WI38 (cell line): ENCODE measurements at regions not wholly inside any gene's neighbourhood (a gene's known extent, or its start where the extent isn't known, plus 50 kb on each side); places are given as distances from the start of the nearest gene placed in this dataset.
"Not testable (repeated sequence)": the region's sequence is repeated elsewhere in the genome, so short reads cannot be mapped to it uniquely, and the experiment has no call there.

Source experiments
- H3K4me3 ChIP-seq: 2 replicates; pipeline ENCODE4 v1.5.1; 2011; ENCODE audit warnings: low read depth, mild to moderate bottlenecking, control low read depth, low read length
- TF ChIP-seq, protein P1 (sequence below): IDR thresholded peaks from 2 replicates; pipeline ENCODE4 v1.5.1; 2012; ENCODE audit warnings: low read depth, mild to moderate bottlenecking, control low read depth, low read length

DNA sequence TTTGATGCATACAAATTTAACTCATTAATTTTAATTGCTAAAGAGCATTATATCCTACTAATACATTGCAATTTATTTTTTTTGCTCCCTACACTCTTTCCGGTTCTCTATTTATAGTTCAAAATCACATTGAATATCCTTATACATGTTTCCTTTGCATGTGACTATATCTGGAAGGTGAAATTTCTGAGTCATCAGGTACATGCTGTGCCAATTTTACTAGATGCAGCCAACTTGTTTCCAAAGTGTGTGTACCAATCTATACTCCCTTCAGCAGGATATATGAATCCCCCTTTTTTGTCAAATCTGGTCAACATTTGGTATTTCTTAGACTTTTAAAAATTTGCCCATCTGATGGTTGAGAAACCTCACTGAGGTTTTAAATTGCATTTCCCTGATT is 602.9 kb upstream of the CAMK1G start:
- no peak overlapping the region for H3K4me3 ChIP-seq
- TF ChIP-seq, protein P1, sequence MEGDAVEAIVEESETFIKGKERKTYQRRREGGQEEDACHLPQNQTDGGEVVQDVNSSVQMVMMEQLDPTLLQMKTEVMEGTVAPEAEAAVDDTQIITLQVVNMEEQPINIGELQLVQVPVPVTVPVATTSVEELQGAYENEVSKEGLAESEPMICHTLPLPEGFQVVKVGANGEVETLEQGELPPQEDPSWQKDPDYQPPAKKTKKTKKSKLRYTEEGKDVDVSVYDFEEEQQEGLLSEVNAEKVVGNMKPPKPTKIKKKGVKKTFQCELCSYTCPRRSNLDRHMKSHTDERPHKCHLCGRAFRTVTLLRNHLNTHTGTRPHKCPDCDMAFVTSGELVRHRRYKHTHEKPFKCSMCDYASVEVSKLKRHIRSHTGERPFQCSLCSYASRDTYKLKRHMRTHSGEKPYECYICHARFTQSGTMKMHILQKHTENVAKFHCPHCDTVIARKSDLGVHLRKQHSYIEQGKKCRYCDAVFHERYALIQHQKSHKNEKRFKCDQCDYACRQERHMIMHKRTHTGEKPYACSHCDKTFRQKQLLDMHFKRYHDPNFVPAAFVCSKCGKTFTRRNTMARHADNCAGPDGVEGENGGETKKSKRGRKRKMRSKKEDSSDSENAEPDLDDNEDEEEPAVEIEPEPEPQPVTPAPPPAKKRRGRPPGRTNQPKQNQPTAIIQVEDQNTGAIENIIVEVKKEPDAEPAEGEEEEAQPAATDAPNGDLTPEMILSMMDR: no peak

DNA sequence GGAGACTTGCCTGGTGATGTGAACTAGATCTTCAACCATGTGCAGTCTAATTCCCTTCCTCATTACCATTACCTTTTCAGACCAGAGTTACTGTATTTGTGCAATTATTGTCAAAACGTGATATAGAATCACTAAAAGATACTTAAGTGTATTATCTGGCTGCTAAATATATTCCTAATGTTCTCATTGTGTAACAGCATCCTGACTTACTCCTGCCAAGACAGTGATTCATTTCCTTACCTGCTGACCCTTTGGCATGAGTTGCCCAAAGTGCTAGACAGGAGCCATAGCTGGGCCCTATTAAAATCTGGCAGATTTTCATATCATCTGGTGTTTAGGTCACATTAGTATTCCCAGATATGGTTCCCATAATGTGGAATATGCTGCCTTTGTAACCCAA is 598.3 kb upstream of the CAMK1G start:
- no peak overlapping the region for H3K4me3 ChIP-seq
- TF ChIP-seq, protein P1: no peak

DNA sequence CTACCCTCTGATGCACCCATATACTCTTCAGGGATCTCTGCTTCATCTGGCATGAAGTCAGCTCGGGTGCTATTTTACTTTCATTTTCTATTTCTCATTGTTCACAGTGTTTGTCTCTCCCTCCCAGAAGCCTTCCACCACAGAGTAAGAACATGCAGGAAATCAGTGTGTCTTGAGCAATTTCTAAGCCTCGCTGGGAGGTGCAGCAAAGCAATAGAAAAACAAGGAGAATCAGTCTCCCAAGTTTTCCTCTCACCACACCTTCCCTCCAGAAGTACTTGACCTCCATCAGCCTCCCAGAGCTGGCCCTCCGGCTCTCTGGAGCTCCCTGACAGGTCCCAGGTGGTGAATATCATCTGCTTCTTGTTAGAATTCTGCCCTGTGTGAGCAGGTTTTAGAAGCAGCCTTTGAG is 594.7 kb upstream of the CAMK1G start:
- TF ChIP-seq, protein P1: no peak
- H3K4me3 ChIP-seq: no peak overlapping the region

DNA sequence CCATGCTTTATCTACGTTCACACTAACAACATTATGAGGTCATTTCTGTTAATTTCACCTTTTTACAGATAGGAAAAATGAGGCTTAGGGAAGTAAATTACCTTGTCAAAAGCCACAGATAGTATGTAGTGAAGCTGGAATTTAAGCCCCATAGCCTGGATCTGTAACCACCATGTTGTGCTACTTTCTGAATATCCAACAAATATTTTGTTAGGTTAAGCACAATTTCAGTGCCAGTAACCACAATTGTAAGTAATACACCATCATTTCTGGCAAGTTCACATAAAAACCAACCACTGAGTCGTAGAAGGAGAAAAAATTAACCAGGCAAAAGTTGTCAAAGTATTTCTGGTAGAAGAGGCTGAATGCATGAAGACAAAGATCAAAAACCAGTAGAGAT is 593.1 kb upstream of the CAMK1G start:
- TF ChIP-seq, protein P1: no peak
- no peak overlapping the region for H3K4me3 ChIP-seq

DNA sequence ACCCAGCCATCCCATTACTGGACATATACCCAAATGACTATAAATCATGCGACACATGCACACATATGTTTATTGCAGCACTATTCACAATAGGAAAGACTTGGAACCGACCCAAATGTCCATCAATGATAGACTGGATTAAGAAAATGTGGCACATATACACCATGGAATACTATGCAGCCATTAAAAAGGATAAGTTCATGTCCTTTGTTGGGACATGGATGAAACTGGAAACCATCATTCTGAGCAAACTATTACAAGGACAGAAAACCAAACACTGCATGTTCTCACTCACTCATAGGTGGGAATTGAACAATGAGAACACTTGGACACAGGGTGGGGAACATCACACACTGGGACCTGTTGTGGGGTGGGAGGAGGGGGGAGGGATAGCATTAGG is 586.5 kb upstream of the CAMK1G start:
- not testable (repeated sequence) for H3K4me3 ChIP-seq

DNA sequence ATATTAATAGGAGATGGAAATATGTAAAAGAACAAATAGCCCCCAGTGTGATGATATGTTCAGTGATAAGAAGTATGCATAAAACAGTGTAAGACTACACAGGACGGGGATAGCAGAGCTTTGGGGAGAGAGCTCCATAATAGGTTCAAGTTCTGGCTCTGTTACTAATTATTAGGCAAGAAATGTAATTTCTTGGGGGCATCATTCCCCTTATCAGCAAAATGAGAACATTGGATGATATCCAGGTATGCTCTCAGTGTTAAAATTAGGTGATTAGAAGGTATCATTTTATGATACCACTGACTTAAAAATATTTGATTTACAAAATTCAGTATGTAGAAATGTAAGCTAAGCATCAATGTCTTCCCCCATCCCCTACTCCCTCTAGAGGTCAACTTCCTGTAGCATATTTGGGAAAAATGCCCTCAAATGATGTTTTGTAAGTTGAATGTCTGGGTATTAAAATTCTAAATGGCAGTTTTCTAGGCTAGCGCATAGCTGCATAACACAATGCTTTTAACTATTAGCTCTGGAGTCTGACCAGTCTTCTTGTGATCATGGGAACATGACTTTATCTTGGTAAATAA is 585.7 kb upstream of the CAMK1G start:
- TF ChIP-seq, protein P1: no peak
- no peak overlapping the region for H3K4me3 ChIP-seq

DNA sequence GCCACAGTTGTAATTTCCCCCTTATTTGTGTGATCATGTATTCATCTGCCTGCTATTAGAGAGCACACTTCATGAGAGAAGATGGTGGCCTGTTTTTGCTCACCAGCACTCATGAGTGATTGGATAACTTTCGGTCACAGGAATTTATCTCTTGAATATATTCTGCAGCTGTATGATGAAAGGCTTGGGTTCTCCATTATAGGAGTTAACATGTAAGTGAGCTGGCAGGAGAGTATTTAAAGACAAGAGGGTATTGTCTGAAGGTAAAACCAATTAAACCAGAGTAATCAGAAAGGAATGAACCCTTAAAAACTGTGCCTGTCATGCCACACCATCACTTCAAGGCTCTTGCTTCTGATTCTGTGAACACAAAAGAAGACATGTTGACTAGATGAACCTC is 574.9 kb upstream of the CAMK1G start:
- H3K4me3 ChIP-seq: no peak overlapping the region
- TF ChIP-seq, protein P1: no peak
